D341Med (cell line): ENCODE measurements at regions not wholly inside any gene's neighbourhood (a gene's known extent, or its start where the extent isn't known, plus 50 kb on each side); places are given as distances from the start of the nearest gene placed in this dataset.
A peak's percentile ranks its signal among the peaks of the same experiment; 100 is the strongest.

Source experiments
- DNase-seq: peaks from one replicate; pipeline ENCODE4 v3.0.0; 2012; ENCODE audit warnings: low spot score

DNA sequence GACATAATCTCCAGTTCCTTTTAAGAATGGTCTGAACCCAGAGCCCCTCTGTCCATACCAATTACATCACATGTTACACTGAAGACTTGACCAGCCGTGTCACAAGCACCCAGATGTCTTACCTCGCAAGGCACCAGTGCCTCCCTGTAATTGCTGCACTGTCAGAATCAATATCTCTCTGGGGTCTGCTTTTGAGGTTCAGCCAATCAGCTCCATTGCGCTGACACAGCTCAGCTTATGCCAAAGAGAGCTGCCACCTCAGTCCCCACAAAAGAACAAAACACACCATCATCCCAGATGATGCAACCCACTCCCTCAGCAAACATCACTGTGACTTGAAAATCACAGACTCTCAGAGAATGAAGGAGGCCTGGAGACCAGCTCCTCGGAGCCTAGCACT lies 82.5 kb upstream of the SORBS2 start:
- no peak for DNase-seq

DNA sequence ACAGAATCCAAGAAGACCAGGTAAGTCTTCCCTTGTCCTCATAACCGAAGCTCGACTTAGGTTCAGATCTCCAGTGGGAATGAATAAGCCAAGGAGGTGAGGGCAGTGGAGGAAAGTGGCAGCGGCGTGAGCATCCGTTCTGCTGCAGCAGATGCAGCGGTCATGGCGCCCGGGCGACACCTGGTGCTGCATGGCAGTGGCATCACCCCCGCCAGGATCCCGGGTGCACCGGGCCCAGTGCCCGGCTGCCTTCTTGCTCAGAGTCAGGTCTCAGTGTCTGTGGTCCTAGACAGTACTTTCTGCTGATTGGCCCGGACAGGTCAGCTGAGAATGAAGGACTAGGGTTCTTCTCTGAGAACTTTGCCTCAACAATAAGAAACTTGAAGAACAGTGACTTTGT lies 83.4 kb upstream of the SORBS2 start:
- DNase-seq: no peak

DNA sequence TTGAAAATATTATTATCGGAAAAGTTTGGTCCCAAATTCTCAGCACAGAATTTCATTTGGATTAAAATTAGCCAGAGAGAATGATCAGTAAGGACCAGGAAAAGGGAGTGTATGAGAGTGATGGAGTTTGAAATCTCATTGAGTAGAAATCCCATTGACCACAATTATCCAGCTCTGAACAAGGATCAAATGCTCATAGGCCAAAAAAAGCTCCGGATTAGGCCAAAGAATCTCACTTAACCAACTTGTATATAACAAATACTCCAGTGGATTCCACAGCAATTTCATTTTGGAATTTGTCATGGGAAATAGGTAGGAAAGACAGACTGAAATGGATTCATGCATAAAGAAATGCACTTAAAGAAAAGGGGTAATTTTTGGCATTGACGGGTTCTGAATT lies 83.9 kb upstream of the SORBS2 start:
- no peak for DNase-seq

DNA sequence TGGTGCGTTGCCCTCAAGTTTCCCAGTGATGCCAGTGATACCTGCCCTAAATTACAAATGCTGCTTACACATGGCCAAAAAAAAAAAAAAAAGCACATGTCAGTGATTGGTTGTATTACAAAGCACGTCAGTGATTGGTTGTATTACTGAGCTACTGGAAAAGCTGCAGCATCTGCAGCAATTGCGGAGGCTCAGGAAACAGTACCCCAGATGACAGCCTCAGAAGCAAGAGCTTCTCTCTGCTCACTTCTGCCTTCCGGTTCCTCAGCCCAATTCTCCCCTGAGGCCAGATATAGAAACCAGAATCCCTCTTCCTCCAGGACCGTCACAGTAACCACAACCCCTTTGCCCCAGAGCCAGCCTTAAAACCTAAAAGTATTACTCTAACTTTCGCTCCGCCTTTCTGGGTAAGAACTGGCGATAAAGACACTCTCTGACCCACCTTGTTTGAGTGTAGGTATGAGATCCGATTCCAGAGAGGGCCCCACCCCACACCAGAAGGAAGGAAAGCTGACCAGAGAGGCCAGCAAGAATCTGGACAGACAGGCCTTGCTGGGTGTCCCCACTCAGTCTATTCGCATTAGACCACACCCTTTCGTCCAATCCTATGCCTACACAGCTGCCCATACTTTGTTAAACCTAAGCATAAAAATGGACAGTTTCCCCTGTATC lies 85.0 kb upstream of the SORBS2 start:
- no peak for DNase-seq

DNA sequence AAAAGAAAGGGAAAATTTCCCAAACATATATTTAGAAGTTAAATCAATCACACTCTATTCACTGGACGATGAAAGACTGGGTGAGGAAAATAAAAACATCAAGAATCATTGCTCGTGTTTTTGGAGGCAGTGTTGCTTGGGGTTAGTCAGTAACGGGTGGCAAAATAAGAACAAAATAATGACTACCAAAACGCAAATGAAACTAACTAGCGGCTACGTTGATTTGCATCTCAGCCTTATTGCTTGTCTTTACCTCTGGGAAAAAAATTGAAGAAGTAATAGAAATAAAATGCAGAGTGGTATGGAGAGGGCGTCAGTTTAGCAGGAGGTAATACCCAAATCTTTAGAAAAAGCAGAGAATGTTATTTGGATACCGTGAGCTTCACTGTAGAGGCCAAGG lies 86.4 kb upstream of the SORBS2 start:
- DNase-seq: no peak

DNA sequence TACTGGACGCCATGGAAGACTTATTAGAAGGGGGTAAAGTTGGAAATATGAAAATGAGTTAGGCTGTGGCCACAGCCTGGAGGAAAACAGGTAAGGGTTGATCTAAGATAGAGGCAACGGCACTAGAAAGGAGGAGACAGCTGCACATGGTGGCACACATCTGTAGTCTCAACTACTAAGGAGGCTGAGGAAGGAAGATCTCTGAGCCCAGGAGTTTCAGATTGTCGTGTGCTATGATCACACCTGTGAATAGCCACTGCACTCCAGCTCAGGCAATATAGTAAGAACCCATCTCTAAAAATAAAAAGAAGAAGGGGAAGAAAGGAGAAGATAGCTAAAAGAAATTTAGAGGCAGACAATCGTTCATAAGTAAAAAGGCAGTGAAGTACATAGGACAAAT lies 87.8 kb upstream of the SORBS2 start:
- DNase-seq: no peak

DNA sequence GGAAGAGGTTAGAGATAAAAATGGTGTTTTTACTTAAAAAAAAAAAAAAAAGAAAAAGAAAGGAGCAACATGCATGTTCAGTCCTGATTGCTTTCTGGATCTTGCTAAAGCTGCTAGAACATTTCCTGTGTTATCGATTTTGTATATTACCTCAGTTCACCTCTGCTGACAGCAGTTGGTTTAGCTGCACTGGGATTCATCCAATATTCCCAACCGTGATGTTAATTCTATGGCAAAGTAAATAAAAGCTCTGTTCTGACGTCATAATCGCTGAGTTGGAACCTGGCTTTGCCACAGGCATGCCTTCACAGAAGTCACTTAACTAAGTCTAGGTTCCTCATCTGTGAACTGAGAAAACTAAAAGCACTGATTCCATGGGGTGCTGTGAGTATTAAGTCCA lies 90.7 kb upstream of the SORBS2 start:
- DNase-seq: no peak

DNA sequence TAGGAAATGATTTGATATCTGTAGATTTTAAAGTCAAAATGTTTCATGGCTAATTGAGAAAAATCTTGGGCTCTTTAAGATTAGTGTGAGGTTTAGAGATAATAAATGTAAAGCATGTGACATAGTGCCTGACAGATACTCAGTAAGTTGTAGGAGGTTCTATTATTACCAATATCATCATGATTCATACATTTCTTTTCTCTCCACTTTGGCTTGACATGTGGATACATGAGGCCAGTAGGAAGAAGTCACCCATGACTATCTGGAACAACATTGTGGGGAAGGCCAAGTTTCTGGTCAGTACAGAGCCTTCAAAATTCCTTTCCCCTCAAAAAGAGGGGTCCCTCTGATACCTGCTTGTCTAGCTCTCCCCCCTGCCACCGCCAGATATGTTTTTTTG lies 91.2 kb upstream of the SORBS2 start:
- DNase-seq: no peak

DNA sequence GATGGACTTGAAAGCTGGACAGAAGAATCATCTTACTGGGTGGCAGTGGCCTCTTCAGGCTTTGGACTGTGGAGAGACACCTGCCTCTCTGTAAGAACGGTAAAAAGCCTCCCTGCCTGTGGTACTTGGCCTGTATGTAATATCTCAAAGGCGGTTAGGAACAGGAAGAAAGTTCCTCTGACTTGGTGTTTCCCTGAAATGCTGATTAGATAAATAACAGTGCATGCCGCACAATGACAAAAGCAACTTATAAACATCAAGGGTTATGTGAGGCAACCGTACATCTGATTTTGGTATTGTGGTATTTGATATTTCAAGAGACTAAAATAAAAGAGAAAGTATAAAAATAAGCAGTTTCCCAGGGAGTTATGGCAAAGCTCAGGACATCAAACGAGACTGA lies 92.4 kb upstream of the SORBS2 start:
- no peak for DNase-seq

DNA sequence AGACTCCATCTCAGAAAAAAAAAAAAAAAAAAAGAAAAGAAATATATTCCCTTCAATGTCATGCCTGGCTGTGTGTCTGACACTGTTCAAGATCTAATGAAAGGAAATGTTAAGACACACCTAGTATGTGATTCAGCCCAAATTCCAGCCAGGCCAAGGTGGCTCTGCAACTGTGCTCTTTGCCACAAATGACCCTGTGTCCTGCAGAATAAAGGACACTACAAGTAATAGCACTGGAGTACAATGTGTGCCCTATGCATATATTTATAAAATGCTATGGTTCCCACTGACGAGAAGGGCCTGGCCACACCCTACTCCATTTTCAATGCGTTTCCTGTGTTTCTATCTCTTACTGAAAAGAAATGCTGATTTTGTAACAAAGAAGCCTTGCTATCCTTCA lies 98.0 kb upstream of the SORBS2 start:
- no peak for DNase-seq

DNA sequence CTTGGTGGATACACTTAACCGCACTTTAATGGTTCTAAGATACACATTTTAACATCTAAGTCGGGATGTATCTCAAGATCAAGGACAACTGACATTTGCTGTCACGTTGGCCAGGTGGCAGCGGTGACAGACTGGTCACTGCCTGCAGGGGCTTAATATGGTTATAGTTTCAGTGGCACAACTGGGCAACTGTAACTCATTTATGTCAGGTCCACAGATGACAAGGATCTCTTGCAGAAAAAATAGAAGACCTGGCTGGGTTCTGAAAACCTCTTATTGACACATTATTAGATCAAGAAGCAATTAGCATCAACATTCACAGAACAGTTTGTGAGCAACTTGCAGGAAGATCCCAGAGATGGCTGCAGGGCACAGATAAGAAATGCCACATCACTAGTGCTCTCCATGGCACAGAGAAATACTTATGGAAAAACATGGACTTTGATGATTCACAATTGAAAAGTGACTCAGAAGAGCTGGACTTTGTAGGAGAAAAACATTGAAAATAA lies 99.6 kb upstream of the SORBS2 start:
- DNase-seq: no peak

DNA sequence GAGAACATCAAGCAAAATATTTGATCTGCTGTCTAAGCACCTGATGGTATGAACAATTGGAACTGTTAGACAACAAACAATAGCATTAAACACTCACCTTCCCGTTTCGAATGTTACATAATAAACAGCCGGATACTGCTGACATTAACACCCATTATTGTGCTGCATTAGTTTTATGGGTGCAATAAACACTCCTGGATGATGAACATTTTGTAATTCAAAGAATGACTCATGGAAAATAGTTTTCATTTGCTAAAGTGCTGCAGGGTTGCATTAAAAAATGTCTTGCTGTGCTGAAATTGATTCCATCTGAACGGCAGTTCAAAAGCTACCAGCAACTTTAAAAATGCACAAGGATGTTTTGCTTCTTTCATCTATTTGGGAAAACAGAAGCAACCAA lies 100.8 kb upstream of the SORBS2 start:
- DNase-seq: no peak

DNA sequence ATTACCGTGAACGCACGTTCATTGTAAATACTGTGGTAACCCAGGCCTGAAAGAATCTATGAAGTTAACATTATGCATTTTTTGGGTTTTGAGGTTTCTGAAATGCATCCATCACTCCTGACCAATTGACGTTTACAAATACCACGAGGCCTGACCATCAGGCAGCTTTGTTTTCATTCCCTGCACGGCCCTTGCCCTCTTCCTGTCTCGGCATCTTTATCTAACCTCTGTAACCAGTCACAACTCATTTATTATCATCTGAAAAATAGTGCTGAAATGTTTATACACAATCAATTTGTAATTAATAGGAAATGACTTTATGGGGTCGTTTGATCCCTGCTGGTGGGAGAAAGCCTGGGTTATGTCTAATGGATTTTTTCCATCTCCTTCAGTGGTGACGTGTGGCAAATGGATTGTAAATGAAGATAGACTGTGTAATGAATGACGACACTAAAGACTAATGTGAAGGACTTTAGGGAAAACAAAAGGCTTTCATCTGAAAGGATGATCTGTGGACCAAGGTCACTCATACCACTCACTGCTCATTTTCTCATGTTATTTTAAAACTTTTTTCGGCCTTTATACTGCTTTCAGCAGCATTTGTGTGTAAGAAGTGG lies 102.7 kb upstream of the SORBS2 start:
- DNase-seq: no peak

DNA sequence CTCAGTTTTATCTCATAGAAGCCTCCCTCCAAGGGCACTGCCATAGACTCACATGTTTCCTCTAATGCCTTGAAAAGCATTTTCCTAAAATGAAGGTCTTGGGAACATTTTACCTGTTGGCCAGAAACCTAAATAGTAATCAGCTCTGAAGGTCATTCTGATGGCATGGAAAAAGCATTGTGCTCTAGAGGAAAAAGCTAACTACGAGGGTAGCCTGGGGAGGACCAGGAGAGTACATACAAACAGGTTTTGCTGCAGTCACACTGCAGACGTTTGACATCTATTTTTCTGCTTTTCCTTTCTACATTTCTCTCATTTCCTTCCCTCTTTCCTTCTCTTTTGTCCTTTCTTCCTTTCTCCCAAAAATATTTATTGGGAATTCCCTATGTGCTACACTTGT lies 103.3 kb upstream of the SORBS2 start:
- no peak for DNase-seq

DNA sequence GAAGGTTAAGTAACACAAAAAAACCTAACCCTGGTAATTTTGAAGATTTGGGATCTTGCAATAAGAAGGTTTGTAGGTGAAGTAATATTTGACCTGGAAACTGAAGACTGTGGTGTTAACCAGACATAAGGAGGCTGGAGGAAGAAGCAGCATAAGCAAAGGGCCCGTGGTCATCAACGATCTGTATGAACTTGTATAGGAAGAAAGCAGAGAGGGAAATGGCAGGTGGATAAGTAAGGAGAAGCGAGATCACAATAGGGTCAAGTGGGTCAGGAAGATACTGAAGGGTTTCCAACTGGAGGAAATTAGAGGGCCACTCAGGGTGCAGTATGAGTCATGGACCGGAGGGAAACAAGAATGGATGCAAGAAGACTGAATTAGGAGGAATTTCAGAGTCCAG lies 103.8 kb upstream of the SORBS2 start:
- DNase-seq: no peak

DNA sequence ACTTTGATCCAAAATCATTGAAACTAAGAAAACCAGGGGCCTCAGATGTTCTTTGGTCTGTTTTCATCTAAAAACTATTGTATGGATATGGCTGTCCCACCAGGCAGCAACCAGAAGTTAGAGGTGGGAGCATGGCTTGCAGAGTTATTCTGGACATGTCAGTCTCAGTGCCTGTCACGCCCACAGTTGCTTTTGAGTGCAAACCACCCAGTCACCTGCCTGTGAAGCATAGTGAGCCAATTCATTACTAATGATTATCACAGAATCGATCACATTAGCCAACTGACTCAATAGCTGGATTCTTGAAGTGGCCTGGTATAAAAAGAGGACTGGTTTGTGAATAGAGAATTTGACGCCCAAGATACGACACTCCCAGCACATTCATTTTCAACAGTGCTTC lies 104.2 kb upstream of the SORBS2 start:
- no peak for DNase-seq

DNA sequence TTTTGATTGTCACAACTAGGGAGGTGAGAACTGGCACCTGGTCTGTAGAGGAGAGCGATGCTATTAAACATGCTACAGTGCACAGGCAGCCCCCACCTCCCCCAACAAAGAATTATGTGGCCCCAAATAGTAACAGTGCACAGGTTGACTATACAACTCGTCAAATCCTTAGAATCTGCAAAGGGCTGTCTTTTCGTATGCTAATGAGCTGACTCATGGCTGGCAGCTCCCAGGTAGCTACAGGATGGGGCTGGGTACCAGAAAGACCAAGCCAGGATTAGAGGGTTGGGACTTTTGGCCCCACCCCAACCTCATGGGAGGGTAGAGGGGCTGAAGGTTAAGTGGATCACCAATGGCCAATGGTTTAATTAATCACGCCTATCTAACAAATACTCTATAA lies 104.7 kb upstream of the SORBS2 start:
- DNase-seq: no peak

DNA sequence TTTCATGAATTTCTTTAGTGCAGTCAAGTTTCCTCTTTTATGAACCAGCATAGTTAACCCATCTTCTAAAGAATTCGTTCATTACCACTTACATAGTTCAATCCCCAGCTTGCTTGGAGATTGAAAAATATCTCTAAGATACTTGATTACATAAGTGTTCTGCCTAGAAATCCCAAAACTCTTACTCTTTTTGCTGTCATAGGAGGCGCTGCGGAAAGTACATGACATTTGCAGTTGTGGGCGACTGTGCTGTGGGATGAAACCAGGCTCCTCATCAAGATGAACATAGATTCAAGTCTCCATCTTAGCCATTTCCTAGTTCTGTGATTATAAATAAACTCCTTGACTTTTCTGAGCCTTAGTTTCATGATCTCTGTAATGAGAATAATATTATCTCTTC lies 107.1 kb upstream of the SORBS2 start:
- no peak for DNase-seq

DNA sequence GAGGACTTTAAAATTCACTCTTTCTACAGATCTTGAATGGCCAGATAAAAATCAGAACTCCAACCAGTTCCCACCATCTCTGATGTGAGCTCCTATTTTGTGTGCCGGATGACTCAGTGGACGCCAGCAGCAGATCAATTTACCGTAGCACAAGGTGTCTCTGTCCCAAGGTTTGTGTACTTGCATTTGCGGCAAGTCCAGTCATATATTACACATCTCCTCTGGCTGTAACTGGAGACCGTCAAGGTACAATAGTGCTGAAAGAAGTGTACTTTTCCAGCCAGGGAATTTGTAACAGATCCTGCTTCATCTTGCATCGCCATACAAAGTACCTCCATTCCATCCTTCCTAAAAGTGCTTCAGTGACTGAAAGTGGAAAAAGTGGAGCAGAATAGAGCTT lies 108.2 kb upstream of the SORBS2 start:
- DNase-seq: no peak

DNA sequence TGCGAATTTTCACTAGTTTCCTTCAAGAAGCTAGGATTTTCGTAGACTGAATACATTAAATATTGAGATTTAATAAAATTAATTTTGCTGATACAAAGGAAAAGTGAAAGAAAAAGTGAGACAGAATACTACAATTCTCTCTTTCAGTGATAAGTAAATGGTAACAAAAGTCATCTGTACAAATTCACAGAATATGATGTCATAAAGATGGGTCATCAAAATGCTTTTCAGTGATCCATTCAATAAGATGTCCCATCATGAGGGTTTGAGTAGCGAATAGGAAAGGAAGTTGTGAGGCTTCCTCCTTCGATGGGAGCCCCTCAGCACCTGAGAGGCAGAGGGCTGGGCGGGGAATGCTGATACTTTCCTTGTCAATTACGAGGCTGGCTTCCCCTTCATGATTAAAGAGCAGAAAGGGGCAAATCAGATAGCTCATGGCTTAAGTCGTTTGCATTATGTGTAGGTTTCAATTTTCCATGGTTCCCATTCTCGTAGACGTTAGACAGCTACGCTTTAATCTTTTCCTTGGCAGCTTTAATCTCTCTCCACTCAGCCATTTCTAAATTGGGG lies 108.8 kb upstream of the SORBS2 start:
- DNase-seq: peak; percentile 72

DNA sequence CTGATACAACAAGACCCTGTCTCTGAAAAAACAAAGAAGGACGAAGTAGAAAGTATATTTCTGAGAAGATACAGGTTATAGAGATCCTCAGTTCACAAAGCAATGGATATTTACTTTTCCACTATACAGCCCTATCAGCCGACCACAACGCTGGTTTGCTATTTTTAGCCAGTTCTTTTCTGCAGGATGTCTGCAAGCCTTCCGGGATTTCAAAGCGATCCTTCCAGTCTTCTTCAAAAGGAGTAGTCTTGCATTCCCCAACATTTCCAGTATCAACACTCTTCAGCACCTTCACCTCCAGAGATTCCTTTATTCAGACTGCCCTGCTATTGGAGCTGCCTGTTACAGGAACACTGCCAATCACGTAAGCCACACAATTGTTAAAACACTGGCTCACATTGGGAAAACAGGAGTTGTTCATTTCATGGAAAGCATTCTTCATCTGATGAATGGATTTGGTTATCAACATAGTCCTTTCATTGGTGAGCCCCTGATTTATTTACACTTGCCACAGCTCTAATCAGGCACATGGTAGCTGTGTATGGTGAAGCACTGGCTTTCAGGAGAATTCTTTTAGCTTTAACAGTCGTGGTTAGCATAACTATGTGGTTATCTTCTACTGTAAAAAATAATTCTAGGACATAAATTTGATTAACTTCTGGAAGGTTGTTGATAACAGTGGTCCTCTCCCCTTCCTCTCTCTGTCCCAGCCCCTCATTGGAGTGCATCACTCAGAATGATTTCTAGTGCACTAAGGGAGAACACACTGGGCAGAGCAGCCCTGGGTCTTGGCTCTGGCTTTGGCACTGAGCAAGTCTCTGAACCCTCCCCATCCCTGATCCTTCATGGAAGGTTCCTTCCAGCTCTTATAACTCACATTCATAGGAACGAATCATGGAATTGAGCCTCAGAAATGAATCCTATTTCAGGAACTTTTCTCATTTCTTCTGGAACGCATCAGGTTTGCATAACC lies 109.9 kb upstream of the SORBS2 start:
- DNase-seq: no peak

DNA sequence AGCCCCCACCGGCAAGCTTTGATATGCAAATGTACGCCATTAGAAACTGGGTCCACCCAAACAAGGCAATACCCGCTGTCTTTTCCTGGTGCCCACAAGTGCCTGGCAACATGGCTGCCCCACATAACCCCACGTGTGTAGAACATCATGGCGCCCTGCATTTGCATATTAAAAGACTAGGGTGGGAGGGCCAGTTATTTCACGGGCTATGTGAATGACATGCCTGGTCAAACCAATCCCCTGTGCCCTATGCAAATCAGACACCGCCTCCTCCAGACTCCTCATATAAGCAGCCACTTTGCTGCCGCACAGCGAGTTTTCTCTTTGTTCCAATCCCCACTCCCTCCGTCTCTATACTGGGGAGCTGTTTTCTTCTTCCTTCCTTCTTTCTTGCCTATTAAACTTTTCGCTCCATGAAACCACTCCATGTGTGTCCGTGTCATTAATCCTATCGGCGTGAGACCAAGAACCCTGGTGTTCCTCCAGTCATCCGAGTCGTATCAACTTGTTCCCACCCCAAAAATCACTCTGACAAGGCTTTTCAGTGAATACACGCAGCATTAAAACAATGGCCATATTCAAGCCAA lies 112.6 kb upstream of the SORBS2 start:
- no peak for DNase-seq
